SK-N-SH treated with all-trans-retinoic acid at 6 μM for 48 hours (cell line): ENCODE measurements at regions not wholly inside any gene's neighbourhood (a gene's known extent, or its start where the extent isn't known, plus 50 kb on each side); places are given as distances from the start of the nearest gene placed in this dataset.

Experiments used
- ATAC-seq: fragments of 200-7000 bp; cut with Tn5 transposase; 3 replicates; pipeline ENCODE4 v1.9.1; 2020; ENCODE audit warnings: mild to moderate bottlenecking, moderate library complexity
- ARNTL ChIP-seq: fragments of 450-650 bp; formaldehyde crosslinking; IDR thresholded peaks from 2 replicates; pipeline ENCODE4 v1.5.0; 2020; ENCODE audit warnings: low read depth, mild to moderate bottlenecking, moderate library complexity, borderline replicate concordance
- BACH2 ChIP-seq: fragments of 250-450 bp; sonication (Bioruptor Pico); IDR thresholded peaks from 2 replicates; pipeline ENCODE4 v1.9.0; 2021; ENCODE audit warnings: mild to moderate bottlenecking, borderline replicate concordance
- CSDC2 ChIP-seq: fragments of 250-450 bp; sonication (Bioruptor Pico); IDR thresholded peaks from 2 replicates; pipeline ENCODE4 v1.5.0; 2020; ENCODE audit warnings: mild to moderate bottlenecking, moderate library complexity
- ESRRG ChIP-seq: fragments of 250-450 bp; sonication (Bioruptor Pico); IDR thresholded peaks from 2 replicates; pipeline ENCODE4 v1.6.1; 2021; ENCODE audit warnings: mild to moderate bottlenecking
- ISL1 ChIP-seq: fragments of 250-450 bp; sonication (Bioruptor Pico); IDR thresholded peaks from 2 replicates; pipeline ENCODE4 v2.1.2; 2022; ENCODE audit warnings: mild to moderate bottlenecking, moderate library complexity
- OSR1 ChIP-seq: fragments of 250-450 bp; sonication (Bioruptor Pico); IDR thresholded peaks from 2 replicates; pipeline ENCODE4 v1.8.0; 2022; ENCODE audit warnings: moderate library complexity, mild to moderate bottlenecking, inconsistent platforms
- PPARA ChIP-seq: fragments of 250-450 bp; sonication (Bioruptor Pico); IDR thresholded peaks from 2 replicates; pipeline ENCODE4 v1.5.0; 2020; ENCODE audit warnings: mild to moderate bottlenecking, borderline replicate concordance
- RARB ChIP-seq: fragments of 250-450 bp; sonication (Bioruptor Pico); IDR thresholded peaks from 2 replicates; pipeline ENCODE4 v1.8.0; 2021; ENCODE audit warnings: mild to moderate bottlenecking, moderate library complexity
- SNAI2 ChIP-seq: fragments of 250-450 bp; sonication (Bioruptor Pico); IDR thresholded peaks from 2 replicates; pipeline ENCODE4 v1.5.0; 2020; ENCODE audit warnings: mild to moderate bottlenecking, moderate library complexity
- TCF4 ChIP-seq: fragments of 250-450 bp; sonication (Bioruptor Pico); IDR thresholded peaks from 2 replicates; pipeline ENCODE4 v1.8.0; 2021; ENCODE audit warnings: mild to moderate bottlenecking, moderate library complexity, borderline replicate concordance
- TOX ChIP-seq: fragments of 250-450 bp; sonication (Bioruptor Pico); IDR thresholded peaks from 2 replicates; pipeline ENCODE4 v1.8.0; 2021; ENCODE audit warnings: mild to moderate bottlenecking, moderate library complexity, borderline replicate concordance
- ZFP3 ChIP-seq: fragments of 250-450 bp; sonication (Bioruptor Pico); IDR thresholded peaks from 2 replicates; pipeline ENCODE4 v1.5.0; 2020; ENCODE audit warnings: mild to moderate bottlenecking, moderate library complexity
- ZFP30 ChIP-seq: fragments of 450-650 bp; formaldehyde crosslinking; IDR thresholded peaks from 2 replicates; pipeline ENCODE4 v1.5.0; 2022; ENCODE audit warnings: mild to moderate bottlenecking, moderate library complexity
- ZNF565 ChIP-seq: fragments of 450-650 bp; formaldehyde crosslinking; conservative IDR thresholded peaks from 2 replicates; pipeline ENCODE4 v1.5.0; 2020; ENCODE audit warnings: low read depth, mild to moderate bottlenecking, moderate library complexity
- ZNF70 ChIP-seq: fragments of 450-650 bp; formaldehyde crosslinking; IDR thresholded peaks from 2 replicates; pipeline ENCODE4 v1.5.0; 2020; ENCODE audit warnings: mild to moderate bottlenecking, moderate library complexity
- ZNF8 ChIP-seq: fragments of 450-650 bp; formaldehyde crosslinking; IDR thresholded peaks from 2 replicates; pipeline ENCODE4 v1.5.0; 2020; ENCODE audit warnings: mild to moderate bottlenecking, moderate library complexity
- TF ChIP-seq, protein P1 (sequence below): fragments of 250-450 bp; sonication (Bioruptor Pico); IDR thresholded peaks from 2 replicates; pipeline ENCODE4 v1.8.0; 2020; ENCODE audit warnings: mild to moderate bottlenecking, moderate library complexity, borderline replicate concordance
- TF ChIP-seq, protein P2 (sequence below): fragments of 250-450 bp; sonication (Bioruptor Pico); IDR thresholded peaks from 2 replicates; pipeline ENCODE4 v1.8.0; 2021; ENCODE audit warnings: low read depth, mild to moderate bottlenecking, moderate library complexity, borderline replicate concordance
- TF ChIP-seq, protein P3 (sequence below): fragments of 250-450 bp; sonication (Bioruptor Pico); IDR thresholded peaks from 2 replicates; pipeline ENCODE4 v1.5.1; 2020; ENCODE audit warnings: low read depth, mild to moderate bottlenecking, moderate library complexity
- TF ChIP-seq, protein P4 (sequence below): fragments of 250-450 bp; sonication (Bioruptor Pico); IDR thresholded peaks from 2 replicates; pipeline ENCODE4 v1.5.1; 2021; ENCODE audit warnings: mild to moderate bottlenecking, moderate library complexity
- TF ChIP-seq, protein P5 (sequence below): fragments of 250-450 bp; sonication (Bioruptor Pico); IDR thresholded peaks from 2 replicates; pipeline ENCODE4 v1.5.0; 2020; ENCODE audit warnings: mild to moderate bottlenecking, moderate library complexity

DNA sequence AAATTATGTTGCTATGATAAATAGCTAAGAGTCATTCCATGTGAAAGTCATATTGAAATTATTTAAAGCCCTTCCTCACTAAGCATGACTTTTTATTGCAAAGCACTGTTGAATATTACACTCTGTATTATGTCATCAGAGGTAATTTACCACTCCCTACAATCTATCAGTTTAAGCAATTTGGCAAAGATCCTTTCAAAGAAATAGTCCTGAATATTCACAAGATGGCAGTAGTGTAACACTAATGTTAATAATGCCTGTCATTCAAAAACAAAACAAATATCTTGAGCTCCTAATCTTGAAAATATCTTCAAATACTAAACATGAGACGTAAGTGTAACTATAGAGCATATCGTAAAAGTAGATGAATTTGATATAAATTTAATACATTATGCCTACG, 208.6 kb upstream of the TECRL start:
- no peak for TF ChIP-seq PPARA (CRISPR knock-in tag)
- TF ChIP-seq OSR1 (CRISPR knock-in tag), result no peak
- TF ChIP-seq ZFP30, result no peak
- no peak for TF ChIP-seq ESRRG (CRISPR knock-in tag)
- TF ChIP-seq BACH2 (CRISPR knock-in tag), result no peak
- TF ChIP-seq, protein P1, sequence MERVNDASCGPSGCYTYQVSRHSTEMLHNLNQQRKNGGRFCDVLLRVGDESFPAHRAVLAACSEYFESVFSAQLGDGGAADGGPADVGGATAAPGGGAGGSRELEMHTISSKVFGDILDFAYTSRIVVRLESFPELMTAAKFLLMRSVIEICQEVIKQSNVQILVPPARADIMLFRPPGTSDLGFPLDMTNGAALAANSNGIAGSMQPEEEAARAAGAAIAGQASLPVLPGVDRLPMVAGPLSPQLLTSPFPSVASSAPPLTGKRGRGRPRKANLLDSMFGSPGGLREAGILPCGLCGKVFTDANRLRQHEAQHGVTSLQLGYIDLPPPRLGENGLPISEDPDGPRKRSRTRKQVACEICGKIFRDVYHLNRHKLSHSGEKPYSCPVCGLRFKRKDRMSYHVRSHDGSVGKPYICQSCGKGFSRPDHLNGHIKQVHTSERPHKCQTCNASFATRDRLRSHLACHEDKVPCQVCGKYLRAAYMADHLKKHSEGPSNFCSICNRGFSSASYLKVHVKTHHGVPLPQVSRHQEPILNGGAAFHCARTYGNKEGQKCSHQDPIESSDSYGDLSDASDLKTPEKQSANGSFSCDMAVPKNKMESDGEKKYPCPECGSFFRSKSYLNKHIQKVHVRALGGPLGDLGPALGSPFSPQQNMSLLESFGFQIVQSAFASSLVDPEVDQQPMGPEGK (CRISPR knock-in tag), result no peak
- TF ChIP-seq, protein P2, sequence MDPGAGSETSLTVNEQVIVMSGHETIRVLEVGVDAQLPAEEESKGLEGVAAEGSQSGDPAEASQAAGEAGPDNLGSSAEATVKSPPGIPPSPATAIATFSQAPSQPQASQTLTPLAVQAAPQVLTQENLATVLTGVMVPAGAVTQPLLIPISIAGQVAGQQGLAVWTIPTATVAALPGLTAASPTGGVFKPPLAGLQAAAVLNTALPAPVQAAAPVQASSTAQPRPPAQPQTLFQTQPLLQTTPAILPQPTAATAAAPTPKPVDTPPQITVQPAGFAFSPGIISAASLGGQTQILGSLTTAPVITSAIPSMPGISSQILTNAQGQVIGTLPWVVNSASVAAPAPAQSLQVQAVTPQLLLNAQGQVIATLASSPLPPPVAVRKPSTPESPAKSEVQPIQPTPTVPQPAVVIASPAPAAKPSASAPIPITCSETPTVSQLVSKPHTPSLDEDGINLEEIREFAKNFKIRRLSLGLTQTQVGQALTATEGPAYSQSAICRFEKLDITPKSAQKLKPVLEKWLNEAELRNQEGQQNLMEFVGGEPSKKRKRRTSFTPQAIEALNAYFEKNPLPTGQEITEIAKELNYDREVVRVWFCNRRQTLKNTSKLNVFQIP (CRISPR knock-in tag), result no peak
- no peak for TF ChIP-seq ZNF8 (CRISPR knock-in tag)
- TF ChIP-seq ZFP3 (CRISPR knock-in tag), result no peak
- no peak for TF ChIP-seq ISL1 (CRISPR knock-in tag)
- TF ChIP-seq, protein P3, sequence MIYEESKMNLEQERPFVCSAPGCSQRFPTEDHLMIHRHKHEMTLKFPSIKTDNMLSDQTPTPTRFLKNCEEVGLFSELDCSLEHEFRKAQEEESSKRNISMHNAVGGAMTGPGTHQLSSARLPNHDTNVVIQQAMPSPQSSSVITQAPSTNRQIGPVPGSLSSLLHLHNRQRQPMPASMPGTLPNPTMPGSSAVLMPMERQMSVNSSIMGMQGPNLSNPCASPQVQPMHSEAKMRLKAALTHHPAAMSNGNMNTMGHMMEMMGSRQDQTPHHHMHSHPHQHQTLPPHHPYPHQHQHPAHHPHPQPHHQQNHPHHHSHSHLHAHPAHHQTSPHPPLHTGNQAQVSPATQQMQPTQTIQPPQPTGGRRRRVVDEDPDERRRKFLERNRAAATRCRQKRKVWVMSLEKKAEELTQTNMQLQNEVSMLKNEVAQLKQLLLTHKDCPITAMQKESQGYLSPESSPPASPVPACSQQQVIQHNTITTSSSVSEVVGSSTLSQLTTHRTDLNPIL (CRISPR knock-in tag), result no peak
- TF ChIP-seq, protein P4, sequence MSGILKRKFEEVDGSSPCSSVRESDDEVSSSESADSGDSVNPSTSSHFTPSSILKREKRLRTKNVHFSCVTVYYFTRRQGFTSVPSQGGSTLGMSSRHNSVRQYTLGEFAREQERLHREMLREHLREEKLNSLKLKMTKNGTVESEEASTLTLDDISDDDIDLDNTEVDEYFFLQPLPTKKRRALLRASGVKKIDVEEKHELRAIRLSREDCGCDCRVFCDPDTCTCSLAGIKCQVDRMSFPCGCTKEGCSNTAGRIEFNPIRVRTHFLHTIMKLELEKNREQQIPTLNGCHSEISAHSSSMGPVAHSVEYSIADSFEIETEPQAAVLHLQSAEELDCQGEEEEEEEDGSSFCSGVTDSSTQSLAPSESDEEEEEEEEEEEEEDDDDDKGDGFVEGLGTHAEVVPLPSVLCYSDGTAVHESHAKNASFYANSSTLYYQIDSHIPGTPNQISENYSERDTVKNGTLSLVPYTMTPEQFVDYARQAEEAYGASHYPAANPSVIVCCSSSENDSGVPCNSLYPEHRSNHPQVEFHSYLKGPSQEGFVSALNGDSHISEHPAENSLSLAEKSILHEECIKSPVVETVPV (CRISPR knock-in tag), result no peak
- TF ChIP-seq, protein P5, sequence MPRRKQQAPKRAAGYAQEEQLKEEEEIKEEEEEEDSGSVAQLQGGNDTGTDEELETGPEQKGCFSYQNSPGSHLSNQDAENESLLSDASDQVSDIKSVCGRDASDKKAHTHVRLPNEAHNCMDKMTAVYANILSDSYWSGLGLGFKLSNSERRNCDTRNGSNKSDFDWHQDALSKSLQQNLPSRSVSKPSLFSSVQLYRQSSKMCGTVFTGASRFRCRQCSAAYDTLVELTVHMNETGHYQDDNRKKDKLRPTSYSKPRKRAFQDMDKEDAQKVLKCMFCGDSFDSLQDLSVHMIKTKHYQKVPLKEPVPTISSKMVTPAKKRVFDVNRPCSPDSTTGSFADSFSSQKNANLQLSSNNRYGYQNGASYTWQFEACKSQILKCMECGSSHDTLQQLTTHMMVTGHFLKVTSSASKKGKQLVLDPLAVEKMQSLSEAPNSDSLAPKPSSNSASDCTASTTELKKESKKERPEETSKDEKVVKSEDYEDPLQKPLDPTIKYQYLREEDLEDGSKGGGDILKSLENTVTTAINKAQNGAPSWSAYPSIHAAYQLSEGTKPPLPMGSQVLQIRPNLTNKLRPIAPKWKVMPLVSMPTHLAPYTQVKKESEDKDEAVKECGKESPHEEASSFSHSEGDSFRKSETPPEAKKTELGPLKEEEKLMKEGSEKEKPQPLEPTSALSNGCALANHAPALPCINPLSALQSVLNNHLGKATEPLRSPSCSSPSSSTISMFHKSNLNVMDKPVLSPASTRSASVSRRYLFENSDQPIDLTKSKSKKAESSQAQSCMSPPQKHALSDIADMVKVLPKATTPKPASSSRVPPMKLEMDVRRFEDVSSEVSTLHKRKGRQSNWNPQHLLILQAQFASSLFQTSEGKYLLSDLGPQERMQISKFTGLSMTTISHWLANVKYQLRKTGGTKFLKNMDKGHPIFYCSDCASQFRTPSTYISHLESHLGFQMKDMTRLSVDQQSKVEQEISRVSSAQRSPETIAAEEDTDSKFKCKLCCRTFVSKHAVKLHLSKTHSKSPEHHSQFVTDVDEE (CRISPR knock-in tag), result no peak
- no peak for TF ChIP-seq SNAI2 (CRISPR knock-in tag)
- TF ChIP-seq RARB (CRISPR knock-in tag), result no peak
- TF ChIP-seq ZNF565 (CRISPR knock-in tag), result no peak
- TF ChIP-seq TCF4, result no peak
- no peak for TF ChIP-seq TOX (CRISPR knock-in tag)
- no peak for ATAC-seq

DNA sequence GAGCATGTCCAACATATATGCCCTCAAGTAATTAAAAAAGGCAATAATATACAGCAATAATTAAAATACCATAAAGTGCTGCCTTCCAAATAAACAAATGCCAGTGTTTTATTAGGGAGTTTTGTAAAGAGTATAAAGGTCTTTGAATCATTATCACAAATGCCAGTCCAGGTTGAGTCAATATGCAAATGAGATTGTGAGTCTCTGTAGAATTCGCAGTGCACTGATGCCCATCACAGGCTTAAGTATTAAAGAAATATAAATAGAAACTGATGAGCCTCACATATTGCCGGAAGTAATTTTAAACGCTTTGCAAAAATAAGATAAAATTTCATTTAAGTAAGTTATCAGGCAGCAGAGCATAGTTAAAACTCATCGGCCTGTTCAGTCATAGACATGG, 205.0 kb upstream of the TECRL start:
- TF ChIP-seq ESRRG (CRISPR knock-in tag) (no peak), ZNF70 (CRISPR knock-in tag) (no peak), SNAI2 (CRISPR knock-in tag) (no peak), ZFP30 (no peak), CSDC2 (CRISPR knock-in tag) (no peak), ARNTL (CRISPR knock-in tag) (no peak), PPARA (CRISPR knock-in tag) (no peak), BACH2 (CRISPR knock-in tag) (no peak), TOX (CRISPR knock-in tag) (no peak), ZFP3 (CRISPR knock-in tag) (no peak)
- TF ChIP-seq, protein P3 (CRISPR knock-in tag), result no peak
- TF ChIP-seq, protein P5 (CRISPR knock-in tag), result no peak
- TF ChIP-seq, protein P2 (CRISPR knock-in tag), result no peak
- TF ChIP-seq, protein P1 (CRISPR knock-in tag), result no peak
- ATAC-seq, result no peak
